IMR-90 (cell line): ENCODE measurements at regions not wholly inside any gene's neighbourhood (a gene's known extent, or its start where the extent isn't known, plus 50 kb on each side); places are given as distances from the start of the nearest gene placed in this dataset.

Experiments
- ATAC-seq: fragments of 200-7000 bp; cut with Tn5 transposase; 2 replicates; pipeline ENCODE4 v1.9.1; 2020; ENCODE audit warnings: low read depth, mild to moderate bottlenecking, moderate library complexity
- BruUV-seq: library from RNA; stranded (reverse); fragments of 400-500 nt; replicated peaks from 2 replicates; lab custom pipeline; 2021; lab: Mats Ljungman, UMichigan
- CTCF ChIA-PET: fragments of 300-600 bp; formaldehyde crosslinking; extraction: SDS; loops from one replicate; lab custom pipeline; 2021; ENCODE audit warnings: antibody characterized with exemption; lab: Yijun Ruan, JAX
- POLR2A ChIA-PET: fragments of 300-600 bp; sonication (Branson Sonifier 250); formaldehyde crosslinking; loops from one replicate; lab custom pipeline; 2022; ENCODE audit warnings: antibody characterized with exemption; ENCODE audit not compliant: unreplicated experiment; lab: Charles Lee
- DNase-seq: peaks from one replicate; pipeline ENCODE4 v3.0.0; 2013
- H2AFZ ChIP-seq: replicated peaks from 2 replicates; pipeline ENCODE3; 2013; ENCODE audit warnings: low read length, mild to moderate bottlenecking; ENCODE audit not compliant: poor library complexity
- H2AK5ac ChIP-seq: 2 replicates; pipeline ENCODE4 v1.6.1; 2013; ENCODE audit warnings: low read depth, low read length, inconsistent platforms
- H2AK9ac ChIP-seq: replicated peaks from 2 replicates; pipeline ENCODE3; 2013; ENCODE audit warnings: mild to moderate bottlenecking, low read depth, low read length, moderate library complexity; ENCODE audit not compliant: poor library complexity
- H2BK120ac ChIP-seq: 2 replicates; pipeline ENCODE4 v1.6.1; 2013; ENCODE audit warnings: low read depth, low read length, inconsistent platforms
- H2BK15ac ChIP-seq: 3 replicates; pipeline ENCODE4 v1.6.1; 2013; ENCODE audit warnings: low read depth, low read length, inconsistent platforms
- H2BK20ac ChIP-seq: 2 replicates; pipeline ENCODE4 v1.6.1; 2013; ENCODE audit warnings: low read depth, mild to moderate bottlenecking, inconsistent platforms, low read length, moderate library complexity
- H2BK5ac ChIP-seq: 2 replicates; pipeline ENCODE4 v1.6.1; 2013; ENCODE audit warnings: mild to moderate bottlenecking, low read depth, low read length, inconsistent platforms; ENCODE audit not compliant: poor library complexity, severe bottlenecking
- H3K14ac ChIP-seq: replicated peaks from 2 replicates; pipeline ENCODE4 v1.6.1; 2013; ENCODE audit warnings: low read depth, low read length, inconsistent platforms
- H3K18ac ChIP-seq: 2 replicates; pipeline ENCODE4 v1.6.1; 2013; ENCODE audit warnings: low read depth, low read length, control low read depth
- H3K23ac ChIP-seq: 2 replicates; pipeline ENCODE4 v1.6.1; 2013; ENCODE audit warnings: low read depth, low read length, inconsistent platforms
- H3K27ac ChIP-seq: 2 replicates; pipeline ENCODE4 v1.5.1; 2013; ENCODE audit warnings: mild to moderate bottlenecking, control low read depth, low read length; ENCODE audit not compliant: insufficient read depth
- H3K27me3 ChIP-seq: 2 replicates; pipeline ENCODE4 v1.6.1; 2013; ENCODE audit warnings: low read length; ENCODE audit not compliant: control insufficient read depth, insufficient read depth
- H3K36me3 ChIP-seq: 2 replicates; pipeline ENCODE4 v1.6.1; 2013; ENCODE audit warnings: low read length, mixed read lengths; ENCODE audit not compliant: control insufficient read depth, insufficient read depth
- H3K4ac ChIP-seq: 2 replicates; pipeline ENCODE4 v1.6.1; 2013; ENCODE audit warnings: low read depth, low read length, inconsistent platforms
- H3K4me1 ChIP-seq: 2 replicates; pipeline ENCODE4 v1.6.1; 2013; ENCODE audit warnings: low read length, mixed read lengths; ENCODE audit not compliant: control insufficient read depth, insufficient read depth
- H3K4me2 ChIP-seq: 2 replicates; pipeline ENCODE4 v1.6.1; 2013; ENCODE audit warnings: low read depth, mild to moderate bottlenecking, control low read depth, low read length, moderate library complexity
- H3K4me3 ChIP-seq: 2 replicates; pipeline ENCODE4 v1.5.1; 2013; ENCODE audit warnings: low read depth, mild to moderate bottlenecking, control low read depth, low read length, moderate library complexity; ENCODE audit not compliant: insufficient read depth
- H3K56ac ChIP-seq: 2 replicates; pipeline ENCODE4 v1.6.1; 2013; ENCODE audit warnings: low read length, inconsistent platforms; ENCODE audit not compliant: insufficient read depth; ENCODE audit errors: extremely low read depth
- H3K79me1 ChIP-seq, 2 experiments: 2 replicates each; pipeline ENCODE4 v1.6.1; 2013; ENCODE audit warnings: low read length in 2 of 2, inconsistent platforms in 1 of 2, low read depth in 1 of 2
- H3K9ac ChIP-seq: 2 replicates; pipeline ENCODE4 v1.6.1; 2013; ENCODE audit warnings: low read depth, low read length, control low read depth
- H3K9me1 ChIP-seq: 2 replicates; pipeline ENCODE4 v1.6.1; 2013; ENCODE audit warnings: low read length, inconsistent platforms; ENCODE audit not compliant: insufficient read depth
- H3K9me3 ChIP-seq: 2 replicates; pipeline ENCODE4 v1.6.1; 2013; ENCODE audit warnings: low read length; ENCODE audit not compliant: control insufficient read depth, insufficient read depth
- H4K20me1 ChIP-seq: 2 replicates; pipeline ENCODE4 v1.6.1; 2013; ENCODE audit warnings: low read length, inconsistent platforms; ENCODE audit not compliant: insufficient read depth
- H4K5ac ChIP-seq: 2 replicates; pipeline ENCODE4 v1.6.1; 2013; ENCODE audit warnings: mild to moderate bottlenecking, low read depth, low read length, control low read depth
- H4K8ac ChIP-seq, 2 experiments: 2 replicates each; pipeline ENCODE4 v1.6.1; 2013; ENCODE audit warnings: low read depth in 2 of 2, low read length in 2 of 2, control low read depth in 1 of 2, inconsistent platforms in 1 of 2
- H4K91ac ChIP-seq: 2 replicates; pipeline ENCODE4 v1.6.1; 2013; ENCODE audit warnings: low read depth, low read length, inconsistent platforms; ENCODE audit not compliant: insufficient read depth
- CHD1 ChIP-seq: IDR thresholded peaks from 2 replicates; pipeline ENCODE4 v1.6.1; 2012; ENCODE audit warnings: low read depth, low read length, improper control_type of control experiment
- FOS ChIP-seq: fragments of 150-350 bp; IDR thresholded peaks from 2 replicates; pipeline ENCODE4 v1.6.1; 2016; ENCODE audit warnings: low read depth, low read length
- MAFK ChIP-seq: IDR thresholded peaks from 2 replicates; pipeline ENCODE4 v1.6.1; 2012; ENCODE audit warnings: low read depth, low read length, improper control_type of control experiment
- MAZ ChIP-seq: IDR thresholded peaks from 2 replicates; pipeline ENCODE4 v1.6.1; 2012; ENCODE audit warnings: low read depth, mild to moderate bottlenecking, low read length, improper control_type of control experiment, moderate library complexity, borderline replicate concordance
- NFE2L2 ChIP-seq: fragments of 150-350 bp; IDR thresholded peaks from 2 replicates; pipeline ENCODE4 v1.6.1; 2016; ENCODE audit warnings: low read depth, mild to moderate bottlenecking, low read length
- POLR2A ChIP-seq: IDR thresholded peaks from 2 replicates; pipeline ENCODE4 v1.6.1; 2012; ENCODE audit warnings: mild to moderate bottlenecking, low read depth, low read length
- RAD21 ChIP-seq: IDR thresholded peaks from 2 replicates; pipeline ENCODE4 v1.6.1; 2012; ENCODE audit warnings: low read length, improper control_type of control experiment
- RCOR1 ChIP-seq: IDR thresholded peaks from 2 replicates; pipeline ENCODE4 v1.6.1; 2012; ENCODE audit warnings: mild to moderate bottlenecking, low read length, improper control_type of control experiment; ENCODE audit not compliant: insufficient replicate concordance
- RFX5 ChIP-seq: IDR thresholded peaks from 2 replicates; pipeline ENCODE4 v1.8.0; 2012; ENCODE audit warnings: low read depth, mild to moderate bottlenecking, low read length, moderate library complexity
- SMC3 ChIP-seq: fragments of 150-350 bp; IDR thresholded peaks from 2 replicates; pipeline ENCODE4 v1.6.1; 2016; ENCODE audit warnings: low read depth, mild to moderate bottlenecking, antibody characterized with exemption, low read length, moderate library complexity
- WGBS, 2 experiments: methylation state at CpG; one replicate each; pipeline versions ENCODE4 v1.1.5 to v1.1.7; 2013; ENCODE audit warnings: missing lambda C conversion rate in 2 of 2; ENCODE audit not compliant: insufficient read length in 1 of 2; ENCODE audit errors: extremely low coverage in 2 of 2; 5-methylcytosine and 5-hydroxymethylcytosine counted together
- dilution Hi-C: fragments of 300-500 bp; cut with HindIII; formaldehyde crosslinking; loops from one replicate; pipeline ENCODE4 v1.14.3; 2018; ENCODE audit warnings: low sequenced_read_pairs; ENCODE audit not compliant: unreplicated experiment
- in situ Hi-C: fragments of 300-500 bp; cut with MboI; formaldehyde crosslinking; loops from 3 replicates; pipeline ENCODE4 v1.14.3; 2019; ENCODE audit warnings: low sequenced_read_pairs, inconsistent platforms, mixed read lengths
- intact Hi-C: fragments of 100-400 bp; cut with micrococcal nuclease; formaldehyde crosslinking; loops from 2 replicates; pipeline ENCODE4 v1.10.0; 2022
- TF ChIP-seq, protein P1 (sequence below): fragments of 150-350 bp; IDR thresholded peaks from 2 replicates; pipeline ENCODE4 v1.6.1; 2016; ENCODE audit warnings: low read depth, mild to moderate bottlenecking, low read length, moderate library complexity, borderline replicate concordance
- TF ChIP-seq, protein P2 (sequence below): fragments of 150-350 bp; IDR thresholded peaks from 2 replicates; pipeline ENCODE4 v1.6.1; 2017; ENCODE audit warnings: mild to moderate bottlenecking, antibody characterized with exemption, low read length, low read depth

- Histone ChIP-seq H2BK120ac (no peak overlapping the region), H2AK5ac (no peak overlapping the region), H4K20me1 (no peaks in the 10 kb centered on the region), H4K5ac (no peak overlapping the region), H3K79me1 (no peaks in the 10 kb centered on the region), H4K8ac (no peak overlapping the region), H4K91ac (no peak overlapping the region), H3K36me3 (no peaks in the 10 kb centered on the region), H2AK9ac (no peak overlapping the region), H3K4ac (no peak overlapping the region), H2BK20ac (no peak overlapping the region), H3K14ac (no peak overlapping the region), H3K4me2 (no peak overlapping the region), H3K27ac (no peak overlapping the region), H3K9me3 (no peaks in the 10 kb centered on the region), H2BK5ac (no peak overlapping the region), H3K18ac (no peak overlapping the region), H3K4me1 (no peaks in the 10 kb centered on the region), H2AFZ (no peak overlapping the region), H2BK15ac (no peak overlapping the region), H3K56ac (no peak overlapping the region), H3K27me3 (no peaks in the 10 kb centered on the region), H3K23ac (no peak overlapping the region), H3K4me3 (no peak overlapping the region), H3K9ac (no peak overlapping the region), H3K9me1 (no peaks in the 10 kb centered on the region)
- ChIA-PET POLR2A (no interaction called here), CTCF (no interaction called here)
- dilution Hi-C loops: no loop called here
- WGBS, 2 experiments: no CpG with 5 or more reads among the region's 2 CpGs
- no TSS peak for BruUV-seq
- ATAC-seq (no peak), DNase-seq (no peak)
- TF ChIP-seq SMC3 (no peak), CHD1 (no peak), RFX5 (no peak), POLR2A (no peak), MAFK (no peak), NFE2L2 (no peak), MAZ (no peak), RAD21 (no peak), RCOR1 (no peak), FOS (no peak)
- TF ChIP-seq, protein P1, sequence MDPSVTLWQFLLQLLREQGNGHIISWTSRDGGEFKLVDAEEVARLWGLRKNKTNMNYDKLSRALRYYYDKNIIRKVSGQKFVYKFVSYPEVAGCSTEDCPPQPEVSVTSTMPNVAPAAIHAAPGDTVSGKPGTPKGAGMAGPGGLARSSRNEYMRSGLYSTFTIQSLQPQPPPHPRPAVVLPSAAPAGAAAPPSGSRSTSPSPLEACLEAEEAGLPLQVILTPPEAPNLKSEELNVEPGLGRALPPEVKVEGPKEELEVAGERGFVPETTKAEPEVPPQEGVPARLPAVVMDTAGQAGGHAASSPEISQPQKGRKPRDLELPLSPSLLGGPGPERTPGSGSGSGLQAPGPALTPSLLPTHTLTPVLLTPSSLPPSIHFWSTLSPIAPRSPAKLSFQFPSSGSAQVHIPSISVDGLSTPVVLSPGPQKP: no peak
- TF ChIP-seq, protein P2, sequence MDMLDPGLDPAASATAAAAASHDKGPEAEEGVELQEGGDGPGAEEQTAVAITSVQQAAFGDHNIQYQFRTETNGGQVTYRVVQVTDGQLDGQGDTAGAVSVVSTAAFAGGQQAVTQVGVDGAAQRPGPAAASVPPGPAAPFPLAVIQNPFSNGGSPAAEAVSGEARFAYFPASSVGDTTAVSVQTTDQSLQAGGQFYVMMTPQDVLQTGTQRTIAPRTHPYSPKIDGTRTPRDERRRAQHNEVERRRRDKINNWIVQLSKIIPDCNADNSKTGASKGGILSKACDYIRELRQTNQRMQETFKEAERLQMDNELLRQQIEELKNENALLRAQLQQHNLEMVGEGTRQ: no peak
- in situ Hi-C loops: no loop called here
- intact Hi-C loops: no loop called here
Measured at GRCh38 chr2:82172483-82172882, 1867.9 kb upstream of the LRRTM1 start.
